Muscle of leg (tissue), 3 donors: ENCODE measurements at regions not wholly inside any gene's neighbourhood (a gene's known extent, or its start where the extent isn't known, plus 50 kb on each side); places are given as distances from the start of the nearest gene placed in this dataset.

Source experiments
- DNase-seq: peaks from one replicate; pipeline ENCODE4 v3.0.0; 2013
- H3K27ac ChIP-seq: one replicate; pipeline ENCODE4 v1.5.1; 2013; ENCODE audit warnings: mild to moderate bottlenecking, low read length, control low read depth
- H3K27me3 ChIP-seq: one replicate; pipeline ENCODE4 v1.6.1; 2013; ENCODE audit warnings: low read length; ENCODE audit not compliant: control insufficient read depth, insufficient read depth
- H3K36me3 ChIP-seq: one replicate; pipeline ENCODE4 v1.6.1; 2013; ENCODE audit warnings: low read length; ENCODE audit not compliant: control insufficient read depth, insufficient read depth
- H3K4me1 ChIP-seq: one replicate; pipeline ENCODE4 v1.6.1; 2013; ENCODE audit warnings: low read length; ENCODE audit not compliant: control insufficient read depth, insufficient read depth
- H3K4me3 ChIP-seq: one replicate; pipeline ENCODE4 v1.5.1; 2013; ENCODE audit warnings: low read length, control low read depth
- H3K9me3 ChIP-seq: replicated peaks from 2 replicates; pipeline ENCODE4 v1.6.1; 2013; ENCODE audit warnings: low read depth, low read length; ENCODE audit not compliant: control insufficient read depth
- WGBS: methylation state at CpG from one replicate; pipeline ENCODE4 v1.1.5; 2013; ENCODE audit warnings: missing lambda C conversion rate; ENCODE audit not compliant: insufficient coverage; 5-methylcytosine and 5-hydroxymethylcytosine counted together

- H3K9me3 ChIP-seq = no peaks in the 10 kb centered on the region
- 55% methylated on average over 6 of the region's 7 CpGs for whole genome bisulfite sequencing
- H3K4me1 ChIP-seq = no peaks in the 10 kb centered on the region
- no peak overlapping the region for H3K27ac ChIP-seq
- no peak overlapping the region for H3K4me3 ChIP-seq
- no peaks in the 10 kb centered on the region for H3K36me3 ChIP-seq
- no peak for DNase-seq
- H3K27me3 ChIP-seq = no peaks in the 10 kb centered on the region
Observed at GRCh38 chr10:44640429-44640828, 255.5 kb upstream of the CXCL12 start.

- 76% methylated on average over 2 of the region's 2 CpGs for WGBS
Observed at GRCh38 chr10:44647473-44647872, 262.6 kb upstream of the CXCL12 start.

GRCh38 chr10:44647877-44648542, 263.1 kb upstream of the CXCL12 start:
- DNase-seq = peak; percentile 72
- Histone ChIP-seq H3K27ac (no peak overlapping the region), H3K27me3 (no peaks in the 10 kb centered on the region), H3K36me3 (no peaks in the 10 kb centered on the region), H3K4me1 (peaks cover 21% of the 10 kb centered on the region), H3K9me3 (no peaks in the 10 kb centered on the region), H3K4me3 (no peak overlapping the region)
- 19% methylated on average over 3 of the region's 10 CpGs for WGBS

More at GRCh38 chr10:44647473-44647872, 262.6 kb upstream of the CXCL12 start:
- no peaks in the 10 kb centered on the region for H3K27me3 ChIP-seq
- no peaks in the 10 kb centered on the region for H3K36me3 ChIP-seq
- no peak overlapping the region for H3K4me3 ChIP-seq
- H3K4me1 ChIP-seq = peaks cover 21% of the 10 kb centered on the region
- no peaks in the 10 kb centered on the region for H3K9me3 ChIP-seq
- no peak overlapping the region for H3K27ac ChIP-seq
- DNase-seq = no peak

GRCh38 chr10:44650691-44651661, 260.2 kb upstream of the TMEM72 start:
- Histone ChIP-seq H3K4me3 (no peak overlapping the region), H3K4me1 (peaks cover 21% of the 10 kb centered on the region), H3K36me3 (no peaks in the 10 kb centered on the region), H3K27ac (peak overlapping the region; percentile 57), H3K27me3 (no peaks in the 10 kb centered on the region), H3K9me3 (no peaks in the 10 kb centered on the region)
- peak; percentile 84 for DNase-seq
- 43% methylated on average over 5 of the region's 7 CpGs for WGBS

GRCh38 chr10:44651834-44652233, 259.3 kb upstream of the TMEM72 start:
- DNase-seq = peak; percentile 87
- Histone ChIP-seq H3K9me3 (no peaks in the 10 kb centered on the region), H3K4me1 (peaks cover 21% of the 10 kb centered on the region), H3K4me3 (no peak overlapping the region), H3K27me3 (no peaks in the 10 kb centered on the region), H3K27ac (peak overlapping the region; percentile 57), H3K36me3 (no peaks in the 10 kb centered on the region)
- no CpG with 5 or more reads among the region's 4 CpGs for WGBS

- Histone ChIP-seq H3K4me3 (no peak overlapping the region), H3K9me3 (no peaks in the 10 kb centered on the region), H3K27ac (peak overlapping the region; percentile 39), H3K27me3 (no peaks in the 10 kb centered on the region), H3K4me1 (peaks cover 13% of the 10 kb centered on the region), H3K36me3 (no peaks in the 10 kb centered on the region)
- 40% methylated on average over 1 of the region's 3 CpGs for WGBS
- peak; percentile 74 for DNase-seq
Observed at GRCh38 chr10:44659320-44659719, 251.8 kb upstream of the TMEM72 start.

- no peak for DNase-seq
- Histone ChIP-seq H3K4me1 (peaks cover 13% of the 10 kb centered on the region), H3K27ac (no peak overlapping the region), H3K27me3 (no peaks in the 10 kb centered on the region), H3K9me3 (no peaks in the 10 kb centered on the region), H3K36me3 (no peaks in the 10 kb centered on the region), H3K4me3 (no peak overlapping the region)
- WGBS = 86% methylated on average over 1 of the region's 2 CpGs
Observed at GRCh38 chr10:44660271-44660670, 250.9 kb upstream of the TMEM72 start.

- DNase-seq = peak; percentile 85
- H3K27ac ChIP-seq = peak overlapping the region; percentile 72
- 55% methylated on average over 4 of the region's 6 CpGs for WGBS
Observed at GRCh38 chr10:44662051-44662450, 249.1 kb upstream of the TMEM72 start.

GRCh38 chr10:44668336-44668735, 242.8 kb upstream of the TMEM72 start:
- DNase-seq = no peak
- Histone ChIP-seq H3K4me1 (no peaks in the 10 kb centered on the region), H3K27ac (no peak overlapping the region), H3K36me3 (no peaks in the 10 kb centered on the region), H3K9me3 (peaks cover 3% of the 10 kb centered on the region), H3K4me3 (no peak overlapping the region), H3K27me3 (no peaks in the 10 kb centered on the region)

More at GRCh38 chr10:44662051-44662450, 249.1 kb upstream of the TMEM72 start:
- no peaks in the 10 kb centered on the region for H3K9me3 ChIP-seq
- H3K36me3 ChIP-seq = no peaks in the 10 kb centered on the region
- no peaks in the 10 kb centered on the region for H3K27me3 ChIP-seq
- peaks cover 13% of the 10 kb centered on the region for H3K4me1 ChIP-seq
- H3K4me3 ChIP-seq = no peak overlapping the region

GRCh38 chr10:44671319-44671718, 239.8 kb upstream of the TMEM72 start:
- no peak for DNase-seq
- Histone ChIP-seq H3K36me3 (no peaks in the 10 kb centered on the region), H3K27ac (no peak overlapping the region), H3K27me3 (no peaks in the 10 kb centered on the region), H3K4me1 (peaks cover 8% of the 10 kb centered on the region), H3K4me3 (no peak overlapping the region), H3K9me3 (peaks cover 3% of the 10 kb centered on the region)
